ENCODE measurements at regions not wholly inside any gene's neighbourhood (a gene's known extent, or its start where the extent isn't known, plus 50 kb on each side); places are given as distances from the start of the nearest gene placed in this dataset.

- H3K4me3 ChIP-seq (ENCODE audit: low read depth, low read length): no peak overlapping the region
- no peak for TF ChIP-seq CTCF (conservative IDR thresholded peaks at IDR 0.05; ENCODE audit: low read depth, low read length)
- no peak for DNase-seq (ENCODE audit: low read depth)
Measured at GRCh38 chr11:101279728-101280127, 150.1 kb upstream of the PGR start.

- TF ChIP-seq CTCF (conservative IDR thresholded peaks at IDR 0.05; ENCODE audit: low read depth, low read length): no peak
- no peak for DNase-seq (ENCODE audit: low read depth)
- H3K4me3 ChIP-seq (ENCODE audit: low read depth, low read length): no peak overlapping the region
Measured at GRCh38 chr11:101278286-101278685, 148.7 kb upstream of the PGR start.

GRCh38 chr11:101277036-101277435 is 147.4 kb upstream of the PGR start:
- no peak overlapping the region for H3K4me3 ChIP-seq (ENCODE audit: low read depth, low read length)
- no peak for DNase-seq (ENCODE audit: low read depth)
- TF ChIP-seq CTCF (conservative IDR thresholded peaks at IDR 0.05; ENCODE audit: low read depth, low read length): no peak

- DNase-seq (ENCODE audit: low read depth): no peak
- no peak for TF ChIP-seq CTCF (conservative IDR thresholded peaks at IDR 0.05; ENCODE audit: low read depth, low read length)
- H3K4me3 ChIP-seq (ENCODE audit: low read depth, low read length): no peak overlapping the region
Measured at GRCh38 chr11:101269990-101270660, 140.5 kb upstream of the PGR start.

GRCh38 chr11:101269390-101269789 is 139.8 kb upstream of the PGR start:
- no peak overlapping the region for H3K4me3 ChIP-seq (ENCODE audit: low read depth, low read length)
- DNase-seq (ENCODE audit: low read depth): no peak
- no peak for TF ChIP-seq CTCF (conservative IDR thresholded peaks at IDR 0.05; ENCODE audit: low read depth, low read length)

- H3K4me3 ChIP-seq (ENCODE audit: low read depth, low read length): no peak overlapping the region
- no peak for TF ChIP-seq CTCF (conservative IDR thresholded peaks at IDR 0.05; ENCODE audit: low read depth, low read length)
- DNase-seq (ENCODE audit: low read depth): no peak
Measured at GRCh38 chr11:101267654-101268053, 138.0 kb upstream of the PGR start.

- H3K4me3 ChIP-seq (ENCODE audit: low read depth, low read length): no peak overlapping the region
- no peak for TF ChIP-seq CTCF (conservative IDR thresholded peaks at IDR 0.05; ENCODE audit: low read depth, low read length)
- DNase-seq (ENCODE audit: low read depth): no peak
Measured at GRCh38 chr11:101264306-101264705, 134.7 kb upstream of the PGR start.
